Stimulated activated CD8-positive, alpha-beta memory T cell treated with anti-CD3 and anti-CD28 coated beads, Interleukin-4, amount 100 ng/mL, for 48 hours (primary cell): ENCODE measurements at regions not wholly inside any gene's neighbourhood (a gene's known extent, or its start where the extent isn't known, plus 50 kb on each side); places are given as distances from the start of the nearest gene placed in this dataset.

Experiments used
- DNase-seq: peaks from one replicate; pipeline ENCODE4 v3.0.0-alpha.2; 2020

GRCh38 chr6:84459401-84459800 lies 232.0 kb upstream of the CEP162 start:
- DNase-seq, result no peak

- no peak for DNase-seq
Measured at GRCh38 chr6:84458271-84458670, 230.8 kb upstream of the CEP162 start.

GRCh38 chr6:84457276-84457675 lies 229.8 kb upstream of the CEP162 start:
- DNase-seq, result no peak

GRCh38 chr6:84456803-84457202 lies 229.4 kb upstream of the CEP162 start:
- no peak for DNase-seq

- DNase-seq, result no peak
Measured at GRCh38 chr6:84455511-84456029, 228.1 kb upstream of the CEP162 start.

- no peak for DNase-seq
Measured at GRCh38 chr6:84453499-84453898, 226.1 kb upstream of the CEP162 start.

- no peak for DNase-seq
Measured at GRCh38 chr6:84450018-84450417, 222.6 kb upstream of the CEP162 start.

- DNase-seq, result no peak
Measured at GRCh38 chr6:84449220-84449619, 221.8 kb upstream of the CEP162 start.

GRCh38 chr6:84448331-84448730 lies 220.9 kb upstream of the CEP162 start:
- no peak for DNase-seq

GRCh38 chr6:84447651-84448050 lies 220.2 kb upstream of the CEP162 start:
- no peak for DNase-seq

- DNase-seq, result no peak
Measured at GRCh38 chr6:84445068-84445467, 217.6 kb upstream of the CEP162 start.

GRCh38 chr6:84442208-84442607 lies 214.8 kb upstream of the CEP162 start:
- no peak for DNase-seq

GRCh38 chr6:84441456-84441855 lies 214.0 kb upstream of the CEP162 start:
- DNase-seq, result no peak

GRCh38 chr6:84434550-84434949 lies 207.1 kb upstream of the CEP162 start:
- DNase-seq, result no peak

- no peak for DNase-seq
Measured at GRCh38 chr6:84432619-84433018, 205.2 kb upstream of the CEP162 start.

- DNase-seq, result peak; percentile 35
Measured at GRCh38 chr6:84428300-84428907, 201.0 kb upstream of the CEP162 start.

GRCh38 chr6:84425971-84426705 lies 198.7 kb upstream of the CEP162 start:
- DNase-seq, result no peak

GRCh38 chr6:84424956-84425355 lies 197.5 kb upstream of the CEP162 start:
- no peak for DNase-seq

GRCh38 chr6:84422380-84422968 lies 195.0 kb upstream of the CEP162 start:
- peak; percentile 44 for DNase-seq

GRCh38 chr6:84421031-84421430 lies 193.6 kb upstream of the CEP162 start:
- no peak for DNase-seq

- no peak for DNase-seq
Measured at GRCh38 chr6:84417260-84417659, 189.8 kb upstream of the CEP162 start.

- no peak for DNase-seq
Measured at GRCh38 chr6:84416043-84416657, 188.7 kb upstream of the CEP162 start.

GRCh38 chr6:84415517-84415916 lies 188.1 kb upstream of the CEP162 start:
- no peak for DNase-seq

GRCh38 chr6:84415068-84415467 lies 187.6 kb upstream of the CEP162 start:
- no peak for DNase-seq
